MM.1S (cell line): ENCODE measurements at regions not wholly inside any gene's neighbourhood (a gene's known extent, or its start where the extent isn't known, plus 50 kb on each side); places are given as distances from the start of the nearest gene placed in this dataset.

Experiments used
- DNase-seq: peaks from one replicate; pipeline ENCODE4 v3.0.0-alpha.2; 2015
- H2AFZ ChIP-seq: fragments of 300-600 bp; sonication (generic); 2 replicates; pipeline ENCODE4 v1.6.0; 2016; ENCODE audit warnings: antibody characterized with exemption, low read length
- H3F3A ChIP-seq: fragments of 300-600 bp; sonication (generic); 2 replicates; pipeline ENCODE4 v1.6.1; 2016; ENCODE audit warnings: mild to moderate bottlenecking, antibody characterized with exemption, low read length, moderate library complexity, mixed read lengths; ENCODE audit not compliant: insufficient read depth
- H3K27ac ChIP-seq: fragments of 300-600 bp; sonication (generic); 2 replicates; pipeline ENCODE4 v1.5.1; 2016; ENCODE audit warnings: mild to moderate bottlenecking, low read length
- H3K27me3 ChIP-seq: fragments of 300-600 bp; sonication (generic); replicated peaks from 2 replicates; pipeline ENCODE4 v1.6.0; 2016; ENCODE audit warnings: low read length; ENCODE audit not compliant: insufficient read depth
- H3K36me3 ChIP-seq: fragments of 300-600 bp; sonication (generic); replicated peaks from 2 replicates; pipeline ENCODE4 v1.6.1; 2016; ENCODE audit warnings: mild to moderate bottlenecking, low read length, mixed read lengths; ENCODE audit not compliant: insufficient read depth
- H3K4me1 ChIP-seq: fragments of 300-600 bp; sonication (generic); 2 replicates; pipeline ENCODE4 v1.6.1; 2016; ENCODE audit warnings: low read length, mixed read lengths
- H3K4me2 ChIP-seq: fragments of 300-600 bp; sonication (generic); 2 replicates; pipeline ENCODE4 v1.6.0; 2016; ENCODE audit warnings: low read depth, low read length
- H3K4me3 ChIP-seq: fragments of 300-600 bp; sonication (generic); 2 replicates; pipeline ENCODE4 v1.5.1; 2016; ENCODE audit warnings: low read length, mixed read lengths
- H3K79me2 ChIP-seq: fragments of 300-600 bp; sonication (generic); 2 replicates; pipeline ENCODE4 v1.6.1; 2016; ENCODE audit warnings: mixed run types, low read length, mixed read lengths
- H3K9ac ChIP-seq: fragments of 300-600 bp; sonication (generic); 2 replicates; pipeline ENCODE4 v1.6.1; 2016; ENCODE audit warnings: low read length, mixed read lengths
- H3K9me2 ChIP-seq: fragments of 300-600 bp; sonication (generic); replicated peaks from 2 replicates; pipeline ENCODE4 v1.6.1; 2016; ENCODE audit warnings: mild to moderate bottlenecking, low read length, mixed read lengths; ENCODE audit not compliant: insufficient read depth
- H3K9me3 ChIP-seq: fragments of 300-600 bp; sonication (generic); replicated peaks from 2 replicates; pipeline ENCODE4 v1.6.1; 2016; ENCODE audit warnings: mild to moderate bottlenecking, low read length, mixed read lengths; ENCODE audit not compliant: insufficient read depth
- H4K20me1 ChIP-seq: fragments of 300-600 bp; sonication (generic); 2 replicates; pipeline ENCODE4 v1.6.1; 2016; ENCODE audit warnings: mild to moderate bottlenecking, low read length, moderate library complexity, mixed read lengths; ENCODE audit not compliant: insufficient read depth
- EZH2 ChIP-seq: fragments of 300-600 bp; sonication (generic); optimal IDR thresholded peaks from 2 replicates; pipeline ENCODE3; 2017; ENCODE audit warnings: low read depth, mild to moderate bottlenecking, antibody characterized with exemption, low read length, mixed read lengths
- EZH2phosphoT487 ChIP-seq: fragments of 300-600 bp; sonication (generic); IDR thresholded peaks from 2 replicates; pipeline ENCODE4 v1.6.1; 2018; ENCODE audit warnings: antibody characterized with exemption, low read length
- TF ChIP-seq, protein P1 (sequence below): fragments of 300-600 bp; sonication (generic); IDR thresholded peaks from 2 replicates; pipeline ENCODE4 v1.5.1; 2016; ENCODE audit warnings: antibody characterized with exemption, low read length, mixed read lengths

DNA sequence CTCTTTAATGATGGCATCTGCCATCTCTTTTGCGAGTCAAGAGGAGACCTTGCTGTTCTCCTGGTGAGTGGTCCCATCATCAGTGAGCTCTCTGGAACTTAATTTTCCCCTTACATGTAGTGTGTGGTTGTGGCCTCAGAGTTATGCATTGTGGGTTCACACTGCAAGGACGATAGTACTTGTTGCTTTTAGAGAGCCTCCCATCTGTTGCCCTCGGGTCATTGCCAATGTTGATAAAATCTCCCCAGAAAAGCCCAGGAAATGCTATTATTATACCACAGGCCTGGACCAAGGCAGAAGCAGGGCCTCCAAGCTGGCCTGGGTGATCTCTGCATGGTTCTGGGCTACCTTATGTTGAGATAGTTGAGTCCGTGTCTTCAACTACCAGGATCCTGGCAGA, 241.6 kb downstream of the BMP7 start:
- Histone ChIP-seq H3K27me3 (no peaks in the 10 kb centered on the region), H3K36me3 (no peaks in the 10 kb centered on the region), H3K4me2 (no peak overlapping the region), H3K9me2 (no peaks in the 10 kb centered on the region), H3K4me3 (no peak overlapping the region), H3K9me3 (no peaks in the 10 kb centered on the region), H2AFZ (no peak overlapping the region), H4K20me1 (no peaks in the 10 kb centered on the region), H3K9ac (no peak overlapping the region), H3K27ac (no peak overlapping the region), H3K79me2 (no peaks in the 10 kb centered on the region), H3K4me1 (no peaks in the 10 kb centered on the region), H3F3A (no peaks in the 10 kb centered on the region)
- TF ChIP-seq, protein P1, sequence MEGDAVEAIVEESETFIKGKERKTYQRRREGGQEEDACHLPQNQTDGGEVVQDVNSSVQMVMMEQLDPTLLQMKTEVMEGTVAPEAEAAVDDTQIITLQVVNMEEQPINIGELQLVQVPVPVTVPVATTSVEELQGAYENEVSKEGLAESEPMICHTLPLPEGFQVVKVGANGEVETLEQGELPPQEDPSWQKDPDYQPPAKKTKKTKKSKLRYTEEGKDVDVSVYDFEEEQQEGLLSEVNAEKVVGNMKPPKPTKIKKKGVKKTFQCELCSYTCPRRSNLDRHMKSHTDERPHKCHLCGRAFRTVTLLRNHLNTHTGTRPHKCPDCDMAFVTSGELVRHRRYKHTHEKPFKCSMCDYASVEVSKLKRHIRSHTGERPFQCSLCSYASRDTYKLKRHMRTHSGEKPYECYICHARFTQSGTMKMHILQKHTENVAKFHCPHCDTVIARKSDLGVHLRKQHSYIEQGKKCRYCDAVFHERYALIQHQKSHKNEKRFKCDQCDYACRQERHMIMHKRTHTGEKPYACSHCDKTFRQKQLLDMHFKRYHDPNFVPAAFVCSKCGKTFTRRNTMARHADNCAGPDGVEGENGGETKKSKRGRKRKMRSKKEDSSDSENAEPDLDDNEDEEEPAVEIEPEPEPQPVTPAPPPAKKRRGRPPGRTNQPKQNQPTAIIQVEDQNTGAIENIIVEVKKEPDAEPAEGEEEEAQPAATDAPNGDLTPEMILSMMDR, result no peak
- no peak for TF ChIP-seq EZH2
- TF ChIP-seq EZH2phosphoT487, result no peak
- DNase-seq, result no peak

DNA sequence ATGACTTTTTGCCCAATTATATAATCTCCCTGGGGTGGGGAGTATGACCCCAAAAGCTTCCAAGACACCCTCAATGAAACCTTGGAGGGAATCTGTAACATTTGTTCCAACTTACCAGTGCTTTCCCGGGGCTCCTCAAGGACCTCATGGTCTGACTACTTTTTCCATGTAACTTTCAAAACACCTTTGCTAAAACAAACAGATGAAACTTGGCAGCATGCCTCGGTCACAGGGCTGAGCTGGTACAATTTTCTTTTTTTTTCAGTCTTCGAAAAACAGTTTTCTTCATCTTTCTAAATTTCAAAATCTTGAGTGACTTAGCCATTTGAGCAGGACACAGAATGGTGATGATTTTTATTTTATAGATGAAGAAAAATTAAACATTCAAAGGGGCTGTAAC, 241.2 kb downstream of the BMP7 start:
- H3K4me2 ChIP-seq, result no peak overlapping the region
- H3K4me3 ChIP-seq, result no peak overlapping the region
- no peaks in the 10 kb centered on the region for H3K9me2 ChIP-seq
- DNase-seq, result no peak
- H3K27me3 ChIP-seq, result no peaks in the 10 kb centered on the region
- TF ChIP-seq EZH2phosphoT487 (no peak), EZH2 (no peak)
- TF ChIP-seq, protein P1, result no peak
- H3F3A ChIP-seq, result no peaks in the 10 kb centered on the region
- H2AFZ ChIP-seq, result no peak overlapping the region
- H3K9ac ChIP-seq, result no peak overlapping the region
- H4K20me1 ChIP-seq, result no peaks in the 10 kb centered on the region
- no peaks in the 10 kb centered on the region for H3K4me1 ChIP-seq
- no peaks in the 10 kb centered on the region for H3K36me3 ChIP-seq
- H3K27ac ChIP-seq, result no peak overlapping the region
- no peaks in the 10 kb centered on the region for H3K9me3 ChIP-seq
- H3K79me2 ChIP-seq, result no peaks in the 10 kb centered on the region

DNA sequence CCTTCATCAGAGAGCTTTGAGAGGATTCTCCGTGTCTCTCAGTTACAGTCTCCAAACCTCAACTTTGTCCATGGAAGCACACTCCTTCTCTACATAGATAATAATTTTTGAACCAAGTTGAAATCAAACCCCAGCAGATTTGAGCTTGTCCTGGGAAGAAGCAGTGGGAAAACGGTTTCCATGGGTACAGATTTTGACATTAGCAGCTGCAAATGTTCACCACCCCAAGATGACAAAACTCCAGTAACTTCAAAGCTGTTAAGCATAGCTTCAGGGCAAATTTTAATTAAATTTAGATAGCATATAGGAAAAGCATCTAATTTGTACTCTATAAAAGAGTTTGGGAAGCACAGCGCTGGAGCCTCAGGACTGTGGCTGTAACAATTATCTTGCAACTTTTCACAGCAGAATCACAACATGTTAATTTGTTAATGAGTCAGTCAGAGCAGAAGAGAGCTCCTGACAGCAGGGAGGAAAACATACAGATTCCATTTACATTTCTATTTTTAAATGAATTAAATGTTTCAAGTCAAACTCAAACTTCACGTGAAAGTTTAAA, 240.7 kb downstream of the BMP7 start:
- no peaks in the 10 kb centered on the region for H3K9me2 ChIP-seq
- H3K4me3 ChIP-seq, result no peak overlapping the region
- H3K36me3 ChIP-seq, result no peaks in the 10 kb centered on the region
- no peaks in the 10 kb centered on the region for H3F3A ChIP-seq
- no peak overlapping the region for H3K27ac ChIP-seq
- no peaks in the 10 kb centered on the region for H3K9me3 ChIP-seq
- no peak overlapping the region for H3K4me2 ChIP-seq
- TF ChIP-seq EZH2, result no peak
- no peak overlapping the region for H3K9ac ChIP-seq
- no peak for DNase-seq
- no peak overlapping the region for H2AFZ ChIP-seq
- H3K79me2 ChIP-seq, result no peaks in the 10 kb centered on the region
- H3K27me3 ChIP-seq, result no peaks in the 10 kb centered on the region
- H3K4me1 ChIP-seq, result no peaks in the 10 kb centered on the region
- no peaks in the 10 kb centered on the region for H4K20me1 ChIP-seq

DNA sequence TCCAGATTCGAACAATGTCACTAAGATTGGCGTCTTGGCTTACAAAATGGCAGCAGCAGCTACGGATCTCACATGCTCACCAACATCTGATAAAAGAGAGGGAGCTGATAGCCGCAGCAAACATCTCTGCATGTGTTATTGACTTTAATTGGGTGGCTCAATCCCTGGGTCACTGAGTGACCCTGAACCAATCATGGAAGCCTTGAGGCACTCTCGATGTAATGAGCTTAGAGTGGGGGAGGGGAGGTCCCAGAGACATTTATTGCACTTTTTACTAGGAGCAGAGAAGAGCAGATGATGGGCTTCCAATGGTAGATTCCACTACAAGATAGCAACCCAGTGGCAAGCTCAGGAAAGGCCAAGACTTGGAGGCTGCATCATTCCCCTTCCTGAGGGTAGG, 238.7 kb downstream of the BMP7 start:
- Histone ChIP-seq H3F3A (no peaks in the 10 kb centered on the region), H4K20me1 (no peaks in the 10 kb centered on the region), H3K4me2 (no peak overlapping the region), H3K79me2 (no peaks in the 10 kb centered on the region), H3K36me3 (no peaks in the 10 kb centered on the region), H3K4me1 (no peaks in the 10 kb centered on the region), H3K9me2 (no peaks in the 10 kb centered on the region), H3K4me3 (no peak overlapping the region), H2AFZ (no peak overlapping the region), H3K9me3 (no peaks in the 10 kb centered on the region), H3K9ac (no peak overlapping the region), H3K27ac (no peak overlapping the region), H3K27me3 (no peaks in the 10 kb centered on the region)
- DNase-seq, result no peak
- TF ChIP-seq, protein P1, result no peak
- no peak for TF ChIP-seq EZH2
- no peak for TF ChIP-seq EZH2phosphoT487
